SK-N-SH (cell line): ENCODE measurements at regions not wholly inside any gene's neighbourhood (a gene's known extent, or its start where the extent isn't known, plus 50 kb on each side); places are given as distances from the start of the nearest gene placed in this dataset.

Experiments used
- CTCF ChIP-seq: fragments of 200-600 bp; sonication (generic); IDR thresholded peaks from 2 replicates; pipeline ENCODE4 v1.6.1; 2017; ENCODE audit warnings: antibody characterized with exemption, mild to moderate bottlenecking, moderate library complexity
- GABPA ChIP-seq: IDR thresholded peaks from 2 replicates; pipeline ENCODE4 v1.4.0; 2012; ENCODE audit warnings: low read depth, mild to moderate bottlenecking
- MAX ChIP-seq: IDR thresholded peaks from 2 replicates; pipeline ENCODE4 v1.4.0; 2012; ENCODE audit warnings: low read depth
- NRF1 ChIP-seq: IDR thresholded peaks from 2 replicates; pipeline ENCODE4 v1.6.1; 2012; ENCODE audit warnings: low read depth, mild to moderate bottlenecking, low read length
- POLR2AphosphoS5 ChIP-seq: IDR thresholded peaks from 2 replicates; pipeline ENCODE4 v1.6.1; 2012; ENCODE audit warnings: low read depth, low read length
- TEAD4 ChIP-seq: IDR thresholded peaks from 2 replicates; pipeline ENCODE4 v1.4.0; 2012; ENCODE audit warnings: mild to moderate bottlenecking, borderline replicate concordance; ENCODE audit not compliant: insufficient read depth
- YY1 ChIP-seq: IDR thresholded peaks from 2 replicates; pipeline ENCODE4 v1.4.0; 2012; ENCODE audit warnings: low read depth, mild to moderate bottlenecking

GRCh38 chr4:81631958-81632441, 160.3 kb upstream of the RASGEF1B start:
- no peak for TF ChIP-seq CTCF
- TF ChIP-seq TEAD4 = no peak
- TF ChIP-seq YY1 = no peak
- no peak for TF ChIP-seq POLR2AphosphoS5
- no peak for TF ChIP-seq GABPA
- no peak for TF ChIP-seq MAX
- no peak for TF ChIP-seq NRF1
